ENCODE measurements at regions not wholly inside any gene's neighbourhood (a gene's known extent, or its start where the extent isn't known, plus 50 kb on each side); places are given as distances from the start of the nearest gene placed in this dataset.
"Not testable (repeated sequence)": the region's sequence is repeated elsewhere in the genome, so short reads cannot be mapped to it uniquely, and the experiment has no call there.

GRCh38 chr2:215833531-215834162, 179.7 kb downstream of the MREG start:
- Histone ChIP-seq H3K4me3 (ENCODE audit: low read length) (no peak overlapping the region), H3K9me3 (ENCODE audit: control insufficient read depth, insufficient read depth, low read length) (no peaks in the 10 kb centered on the region), H3K27me3 (ENCODE audit: control insufficient read depth, insufficient read depth, low read length) (no peaks in the 10 kb centered on the region), H3K27ac (ENCODE audit: low read length) (no peak overlapping the region), H3K4me1 (ENCODE audit: control insufficient read depth, insufficient read depth, low read length) (no peaks in the 10 kb centered on the region; the same call in 1 of the 2 replicates), H3K36me3 (ENCODE audit: control insufficient read depth, insufficient read depth, low read length) (no peaks in the 10 kb centered on the region)
- no CpG with 5 or more reads among the region's 5 CpGs for WGBS (ENCODE audit: insufficient coverage, insufficient read length)
- no peak for DNase-seq (ENCODE audit: low read depth, low spot score)

GRCh38 chr2:215832791-215833190, 180.6 kb downstream of the MREG start:
- no peak for DNase-seq (ENCODE audit: low read depth, low spot score)
- Histone ChIP-seq H3K4me1 (ENCODE audit: control insufficient read depth, insufficient read depth, low read length) (no peaks in the 10 kb centered on the region; the same call in 1 of the 2 replicates), H3K27me3 (ENCODE audit: control insufficient read depth, insufficient read depth, low read length) (no peaks in the 10 kb centered on the region), H3K36me3 (ENCODE audit: control insufficient read depth, insufficient read depth, low read length) (no peaks in the 10 kb centered on the region), H3K9me3 (ENCODE audit: control insufficient read depth, insufficient read depth, low read length) (no peaks in the 10 kb centered on the region), H3K27ac (ENCODE audit: low read length) (no peak overlapping the region), H3K4me3 (ENCODE audit: low read length) (no peak overlapping the region)
- no CpG with 5 or more reads among the region's 6 CpGs for whole genome bisulfite sequencing (ENCODE audit: insufficient coverage, insufficient read length)

DNA sequence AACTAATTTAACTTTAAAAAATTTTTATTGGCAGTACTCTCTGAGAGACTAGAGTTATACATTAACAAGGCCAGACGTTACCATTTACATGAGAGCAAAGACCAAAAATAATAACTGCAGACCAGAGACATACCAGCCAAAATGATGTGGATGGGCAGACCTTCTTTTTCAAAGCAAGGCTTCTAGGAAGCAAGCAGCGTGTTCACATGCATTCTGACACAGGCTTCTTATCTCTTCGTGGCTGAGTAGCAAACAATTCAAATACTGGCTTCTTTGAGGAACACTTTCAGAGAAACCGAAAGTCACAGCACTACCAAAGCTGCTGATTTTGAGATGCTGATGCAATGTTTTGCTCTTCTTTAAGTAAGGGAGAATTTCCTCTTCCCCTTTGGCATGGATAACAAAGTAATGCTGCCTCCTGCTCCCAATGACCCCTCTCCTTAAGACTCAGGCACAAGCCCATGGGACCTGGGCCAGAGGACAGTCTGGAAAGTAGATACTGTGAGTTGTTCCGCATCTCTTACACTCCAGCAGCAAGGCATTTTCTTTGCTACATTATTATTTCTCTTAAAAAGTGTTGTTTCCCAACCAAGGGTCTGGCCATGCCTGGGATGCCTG, 181.9 kb downstream of the MREG start:
- Histone ChIP-seq H3K9me3 (ENCODE audit: control insufficient read depth, insufficient read depth, low read length) (no peaks in the 10 kb centered on the region), H3K4me1 (ENCODE audit: control insufficient read depth, insufficient read depth, low read length) (no peaks in the 10 kb centered on the region; the same call in 1 of the 2 replicates), H3K36me3 (ENCODE audit: control insufficient read depth, insufficient read depth, low read length) (no peaks in the 10 kb centered on the region), H3K27me3 (ENCODE audit: control insufficient read depth, insufficient read depth, low read length) (no peaks in the 10 kb centered on the region), H3K27ac (ENCODE audit: low read length) (no peak overlapping the region), H3K4me3 (ENCODE audit: low read length) (no peak overlapping the region)
- no peak for DNase-seq (ENCODE audit: low read depth, low spot score)
- WGBS (ENCODE audit: insufficient coverage, insufficient read length) = no CpG with 5 or more reads among the region's 5 CpGs

- Histone ChIP-seq H3K4me1 (ENCODE audit: control insufficient read depth, insufficient read depth, low read length) (no peaks in the 10 kb centered on the region; the same call in 1 of the 2 replicates), H3K27ac (ENCODE audit: low read length) (no peak overlapping the region)
- no CpG with 5 or more reads among the region's 4 CpGs for WGBS (ENCODE audit: insufficient coverage, insufficient read length)
These were observed 183.0 kb downstream of the MREG start for GRCh38 chr2:215830304-215830703.

DNA sequence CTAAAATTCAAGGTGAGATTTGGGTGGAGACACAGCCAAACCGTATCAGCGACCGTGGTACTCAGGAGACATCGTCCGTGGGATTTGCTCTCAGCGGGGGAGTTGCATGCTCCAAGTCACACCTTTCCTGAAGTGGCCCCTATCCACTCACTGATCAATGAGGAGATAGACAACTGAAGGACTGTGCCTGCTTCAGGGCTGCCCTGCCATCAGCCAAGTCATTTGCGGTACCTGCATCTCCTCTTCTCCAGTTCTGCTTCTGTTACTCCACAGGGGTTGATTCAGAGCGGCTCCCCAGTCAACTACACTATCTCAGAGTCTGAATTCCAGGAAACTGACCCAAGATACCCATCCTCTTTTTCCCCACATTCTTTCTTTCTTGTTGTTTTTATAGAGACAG, 184.1 kb downstream of the MREG start:
- H3K27me3 ChIP-seq (ENCODE audit: control insufficient read depth, insufficient read depth, low read length) = no peaks in the 10 kb centered on the region
- no peaks in the 10 kb centered on the region for H3K36me3 ChIP-seq (ENCODE audit: control insufficient read depth, insufficient read depth, low read length)
- no peaks in the 10 kb centered on the region; the same call in 1 of the 2 replicates for H3K4me1 ChIP-seq (ENCODE audit: control insufficient read depth, insufficient read depth, low read length)
- no peak for DNase-seq (ENCODE audit: low read depth, low spot score)
- no peak overlapping the region for H3K27ac ChIP-seq (ENCODE audit: low read length)
- WGBS (ENCODE audit: insufficient coverage, insufficient read length) = no CpG with 5 or more reads among the region's 8 CpGs
- no peaks in the 10 kb centered on the region for H3K9me3 ChIP-seq (ENCODE audit: control insufficient read depth, insufficient read depth, low read length)
- no peak overlapping the region for H3K4me3 ChIP-seq (ENCODE audit: low read length)

More at GRCh38 chr2:215830304-215830703, 183.0 kb downstream of the MREG start:
- DNase-seq (ENCODE audit: low read depth, low spot score) = no peak
- Histone ChIP-seq H3K4me3 (ENCODE audit: low read length) (no peak overlapping the region), H3K9me3 (ENCODE audit: control insufficient read depth, insufficient read depth, low read length) (no peaks in the 10 kb centered on the region), H3K27me3 (ENCODE audit: control insufficient read depth, insufficient read depth, low read length) (no peaks in the 10 kb centered on the region), H3K36me3 (ENCODE audit: control insufficient read depth, insufficient read depth, low read length) (no peaks in the 10 kb centered on the region)

DNA sequence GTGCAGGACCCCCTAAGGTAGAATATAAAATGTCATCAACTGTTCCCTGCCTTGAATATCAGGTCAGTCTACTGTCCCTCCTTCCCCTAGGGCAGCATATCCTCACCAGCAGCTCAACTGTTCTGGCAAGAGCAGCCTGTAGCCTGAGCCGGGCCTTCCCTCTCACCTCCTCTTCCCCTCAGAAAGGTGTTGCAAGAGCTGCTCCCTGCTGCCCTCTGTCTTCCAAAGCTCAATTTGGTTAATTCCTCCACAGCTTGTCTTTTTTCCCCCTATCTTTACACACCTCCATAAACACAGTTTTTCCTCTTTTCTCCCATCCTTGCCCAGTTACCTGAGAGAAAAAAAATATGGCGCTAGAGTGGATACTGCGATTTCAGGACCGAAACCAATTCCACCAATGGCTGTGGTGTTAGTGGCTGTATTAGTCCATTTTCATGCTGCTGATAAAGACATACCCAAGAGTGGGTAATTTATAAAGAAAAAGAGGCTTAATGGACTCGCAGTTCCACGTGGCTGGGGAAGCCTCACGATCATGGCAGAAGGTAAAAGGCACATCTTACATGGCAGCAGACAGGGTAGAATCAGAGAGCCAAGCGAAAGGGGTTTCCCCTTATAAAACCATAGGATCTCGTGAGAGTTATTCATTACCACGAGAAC, 184.7 kb downstream of the MREG start:
- WGBS (ENCODE audit: insufficient coverage, insufficient read length) = no CpG with 5 or more reads among the region's 10 CpGs
- no peaks in the 10 kb centered on the region; the same call in 1 of the 2 replicates for H3K4me1 ChIP-seq (ENCODE audit: control insufficient read depth, insufficient read depth, low read length)
- H3K27ac ChIP-seq (ENCODE audit: low read length) = no peak overlapping the region
- H3K4me3 ChIP-seq (ENCODE audit: low read length) = no peak overlapping the region
- no peaks in the 10 kb centered on the region for H3K36me3 ChIP-seq (ENCODE audit: control insufficient read depth, insufficient read depth, low read length)
- H3K9me3 ChIP-seq (ENCODE audit: control insufficient read depth, insufficient read depth, low read length) = no peaks in the 10 kb centered on the region
- peak; percentile 67 for DNase-seq (ENCODE audit: low read depth, low spot score)
- no peaks in the 10 kb centered on the region for H3K27me3 ChIP-seq (ENCODE audit: control insufficient read depth, insufficient read depth, low read length)

DNA sequence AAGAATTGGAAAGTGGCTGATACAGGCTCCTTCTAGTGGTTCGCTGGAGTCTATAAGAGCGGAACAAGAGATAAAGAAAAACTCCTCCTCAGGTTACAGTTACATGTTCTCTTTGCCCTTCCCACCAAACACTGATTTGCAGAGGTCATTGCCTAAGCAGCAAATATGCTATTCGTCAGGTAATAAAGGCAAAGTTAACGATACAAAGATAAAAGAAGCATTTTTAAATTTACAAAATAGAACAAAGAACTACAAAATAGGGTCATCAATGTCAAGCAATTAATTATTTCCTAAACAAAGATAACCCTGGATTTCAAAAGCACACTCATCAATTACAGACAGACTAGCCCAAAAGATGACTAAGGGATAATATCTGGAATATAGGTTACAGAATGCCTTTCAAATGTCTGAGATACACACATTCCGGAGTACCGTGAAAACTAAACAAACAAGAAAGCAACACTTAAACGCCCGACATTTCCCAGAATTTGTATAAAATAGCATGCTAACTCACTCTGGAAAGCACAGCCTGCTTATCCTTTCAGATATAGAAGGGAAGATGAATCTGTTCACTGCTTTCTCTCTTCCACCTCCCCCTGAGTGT, 186.4 kb downstream of the MREG start:
- no peak overlapping the region for H3K4me3 ChIP-seq (ENCODE audit: low read length)
- no peak overlapping the region for H3K27ac ChIP-seq (ENCODE audit: low read length)
- no peak for DNase-seq (ENCODE audit: low read depth, low spot score)
- H3K36me3 ChIP-seq (ENCODE audit: control insufficient read depth, insufficient read depth, low read length) = no peaks in the 10 kb centered on the region
- no CpG with 5 or more reads among the region's 8 CpGs for WGBS (ENCODE audit: insufficient coverage, insufficient read length)
- H3K4me1 ChIP-seq (ENCODE audit: control insufficient read depth, insufficient read depth, low read length) = no peaks in the 10 kb centered on the region
- H3K9me3 ChIP-seq (ENCODE audit: control insufficient read depth, insufficient read depth, low read length) = no peaks in the 10 kb centered on the region
- H3K27me3 ChIP-seq (ENCODE audit: control insufficient read depth, insufficient read depth, low read length) = no peaks in the 10 kb centered on the region

DNA sequence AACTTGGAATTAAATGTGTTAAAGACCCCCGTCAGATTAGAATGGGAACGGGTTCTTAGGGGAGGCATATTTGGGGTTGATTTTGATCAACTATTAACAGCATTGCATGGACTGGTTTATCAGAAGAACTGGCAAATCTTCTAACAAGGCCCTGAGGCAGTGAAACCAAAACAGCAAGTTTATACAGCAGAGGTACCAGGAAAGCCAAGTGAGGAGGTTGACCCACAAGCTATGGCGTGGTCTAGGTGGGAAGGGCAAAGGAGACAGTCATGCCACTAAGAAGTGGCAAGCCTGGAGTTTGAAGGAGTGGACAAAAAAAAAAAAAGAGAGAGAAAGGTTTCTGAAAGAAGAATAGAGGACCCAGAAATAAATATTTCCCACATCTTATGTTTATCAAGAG, 187.0 kb downstream of the MREG start:
- Histone ChIP-seq H3K4me3 (ENCODE audit: low read length) (no peak overlapping the region), H3K9me3 (ENCODE audit: control insufficient read depth, insufficient read depth, low read length) (no peaks in the 10 kb centered on the region), H3K36me3 (ENCODE audit: control insufficient read depth, insufficient read depth, low read length) (no peaks in the 10 kb centered on the region), H3K27ac (ENCODE audit: low read length) (no peak overlapping the region), H3K27me3 (ENCODE audit: control insufficient read depth, insufficient read depth, low read length) (no peaks in the 10 kb centered on the region), H3K4me1 (ENCODE audit: control insufficient read depth, insufficient read depth, low read length) (no peaks in the 10 kb centered on the region)
- WGBS (ENCODE audit: insufficient coverage, insufficient read length) = no CpG with 5 or more reads among the region's 3 CpGs
- DNase-seq (ENCODE audit: low read depth, low spot score) = no peak

DNA sequence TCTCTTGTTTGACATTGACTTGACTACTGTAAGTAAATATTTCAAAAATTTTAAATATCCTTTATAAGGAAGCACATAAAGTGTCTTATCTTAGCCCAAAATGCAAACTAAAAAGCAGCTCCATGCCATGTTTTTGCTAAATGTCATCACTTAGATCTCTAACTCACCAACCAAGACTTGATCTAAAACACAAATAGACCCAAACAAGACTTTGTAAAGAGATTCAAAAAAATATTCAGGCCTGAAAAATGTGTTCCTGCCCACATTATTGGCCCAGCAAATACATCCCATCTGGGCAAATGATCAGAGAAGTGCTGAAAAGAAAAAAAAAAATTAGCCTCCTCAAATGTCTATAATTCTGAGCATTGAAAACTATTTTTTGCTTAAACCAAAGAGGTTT, 187.6 kb downstream of the MREG start:
- no peaks in the 10 kb centered on the region for H3K4me1 ChIP-seq (ENCODE audit: control insufficient read depth, insufficient read depth, low read length)
- no peak for DNase-seq (ENCODE audit: low read depth, low spot score)
- no peaks in the 10 kb centered on the region for H3K9me3 ChIP-seq (ENCODE audit: control insufficient read depth, insufficient read depth, low read length)
- no peaks in the 10 kb centered on the region for H3K36me3 ChIP-seq (ENCODE audit: control insufficient read depth, insufficient read depth, low read length)
- H3K27me3 ChIP-seq (ENCODE audit: control insufficient read depth, insufficient read depth, low read length) = no peaks in the 10 kb centered on the region
- no peak overlapping the region for H3K27ac ChIP-seq (ENCODE audit: low read length)
- H3K4me3 ChIP-seq (ENCODE audit: low read length) = no peak overlapping the region

- DNase-seq (ENCODE audit: low read depth, low spot score); H3K36me3 ChIP-seq (ENCODE audit: control insufficient read depth, insufficient read depth, low read length); H3K9me3 ChIP-seq (ENCODE audit: control insufficient read depth, insufficient read depth, low read length); H3K27me3 ChIP-seq (ENCODE audit: control insufficient read depth, insufficient read depth, low read length); H3K4me1 ChIP-seq (ENCODE audit: control insufficient read depth, insufficient read depth, low read length); H3K27ac ChIP-seq (ENCODE audit: low read length); H3K4me3 ChIP-seq (ENCODE audit: low read length): not testable (repeated sequence)
- no CpG with 5 or more reads among the region's 4 CpGs for WGBS (ENCODE audit: insufficient coverage, insufficient read length)
These were observed 192.1 kb downstream of the MREG start for GRCh38 chr2:215821298-215821697.

Data from iPS DF 6.9 (cell line).